T-helper 1 cell treated with Interleukin-12 subunit alpha and Interleukin-12 subunit beta and Interleukin-4 antibody, amounts not matched to agents 30 μg/mL and 1 μg/mL, for 36 hours (primary cell): ENCODE measurements at regions not wholly inside any gene's neighbourhood (a gene's known extent, or its start where the extent isn't known, plus 50 kb on each side); places are given as distances from the start of the nearest gene placed in this dataset.

Experiments
- H3K27ac Mint-ChIP-seq: one replicate; pipeline ENCODE4 v1.8.0; 2021; ENCODE audit warnings: mild to moderate bottlenecking, mixed read lengths
- H3K27me3 Mint-ChIP-seq: one replicate; pipeline ENCODE4 v1.8.0; 2021; ENCODE audit warnings: low read depth, mixed read lengths
- H3K36me3 Mint-ChIP-seq: one replicate; pipeline ENCODE4 v1.8.0; 2021; ENCODE audit warnings: low read depth, mixed read lengths
- H3K4me1 Mint-ChIP-seq: one replicate; pipeline ENCODE4 v1.8.0; 2021; ENCODE audit warnings: low read depth, mixed read lengths
- H3K4me3 Mint-ChIP-seq: one replicate; pipeline ENCODE4 v1.8.0; 2021; ENCODE audit warnings: mild to moderate bottlenecking, moderate library complexity, mixed read lengths
- H3K9me3 Mint-ChIP-seq: one replicate; pipeline ENCODE4 v1.8.0; 2021; ENCODE audit warnings: mixed read lengths

GRCh38 chr4:26080870-26081628, 167.0 kb downstream of the SMIM20 start:
- Mint-ChIP-seq H3K36me3 (peaks cover 23% of the 10 kb centered on the region), H3K27ac (peak overlapping the region; percentile 78), H3K4me1 (peaks cover 64% of the 10 kb centered on the region), H3K27me3 (no peaks in the 10 kb centered on the region), H3K4me3 (no peak overlapping the region), H3K9me3 (peaks cover 29% of the 10 kb centered on the region)

- Mint-ChIP-seq H3K4me1 (peaks cover 58% of the 10 kb centered on the region), H3K4me3 (peak overlapping the region; percentile 27), H3K36me3 (peaks cover 15% of the 10 kb centered on the region), H3K9me3 (peaks cover 20% of the 10 kb centered on the region), H3K27me3 (no peaks in the 10 kb centered on the region), H3K27ac (peak overlapping the region; percentile 78)
Measured at GRCh38 chr4:26081795-26082498, 167.9 kb downstream of the SMIM20 start.

- Mint-ChIP-seq H3K4me3 (no peak overlapping the region), H3K4me1 (peaks cover 56% of the 10 kb centered on the region), H3K27me3 (no peaks in the 10 kb centered on the region), H3K27ac (peak overlapping the region; percentile 78), H3K36me3 (peaks cover 9% of the 10 kb centered on the region), H3K9me3 (peaks cover 13% of the 10 kb centered on the region)
Measured at GRCh38 chr4:26082565-26082964, 168.5 kb downstream of the SMIM20 start.

- H3K4me1 Mint-ChIP-seq: peaks cover 61% of the 10 kb centered on the region
- peak overlapping the region; percentile 17 for H3K27ac Mint-ChIP-seq
- no peak overlapping the region for H3K4me3 Mint-ChIP-seq
- H3K9me3 Mint-ChIP-seq: peaks cover 5% of the 10 kb centered on the region
- peaks cover 2% of the 10 kb centered on the region for H3K36me3 Mint-ChIP-seq
- no peaks in the 10 kb centered on the region for H3K27me3 Mint-ChIP-seq
Measured at GRCh38 chr4:26083987-26084386, 170.0 kb downstream of the SMIM20 start.

- Mint-ChIP-seq H3K27ac (peak overlapping the region; percentile 17), H3K4me1 (peaks cover 63% of the 10 kb centered on the region), H3K4me3 (no peak overlapping the region), H3K27me3 (no peaks in the 10 kb centered on the region), H3K9me3 (peaks cover 5% of the 10 kb centered on the region), H3K36me3 (peaks cover 2% of the 10 kb centered on the region)
Measured at GRCh38 chr4:26084414-26084813, 170.4 kb downstream of the SMIM20 start.

GRCh38 chr4:26085551-26085950, 171.5 kb downstream of the SMIM20 start:
- H3K36me3 Mint-ChIP-seq: peaks cover 7% of the 10 kb centered on the region
- peaks cover 62% of the 10 kb centered on the region for H3K4me1 Mint-ChIP-seq
- H3K4me3 Mint-ChIP-seq: peak overlapping the region; percentile 2
- H3K27ac Mint-ChIP-seq: peak overlapping the region; percentile 43
- H3K9me3 Mint-ChIP-seq: peaks cover 8% of the 10 kb centered on the region
- H3K27me3 Mint-ChIP-seq: no peaks in the 10 kb centered on the region

- peaks cover 51% of the 10 kb centered on the region for H3K4me1 Mint-ChIP-seq
- no peaks in the 10 kb centered on the region for H3K27me3 Mint-ChIP-seq
- peaks cover 20% of the 10 kb centered on the region for H3K9me3 Mint-ChIP-seq
- H3K36me3 Mint-ChIP-seq: peaks cover 14% of the 10 kb centered on the region
- H3K27ac Mint-ChIP-seq: no peak overlapping the region
- H3K4me3 Mint-ChIP-seq: no peak overlapping the region
Measured at GRCh38 chr4:26086621-26087441, 172.8 kb downstream of the SMIM20 start.

GRCh38 chr4:26088433-26088928, 174.5 kb downstream of the SMIM20 start:
- peaks cover 26% of the 10 kb centered on the region for H3K9me3 Mint-ChIP-seq

GRCh38 chr4:26093551-26093950, 179.5 kb downstream of the SMIM20 start:
- no peaks in the 10 kb centered on the region for H3K27me3 Mint-ChIP-seq

More at GRCh38 chr4:26088433-26088928, 174.5 kb downstream of the SMIM20 start:
- Mint-ChIP-seq H3K4me1 (peaks cover 46% of the 10 kb centered on the region), H3K4me3 (peak overlapping the region; percentile 50), H3K27me3 (no peaks in the 10 kb centered on the region), H3K36me3 (peaks cover 22% of the 10 kb centered on the region), H3K27ac (peak overlapping the region; percentile 83)

GRCh38 chr4:26094076-26094475, 180.1 kb downstream of the SMIM20 start:
- Mint-ChIP-seq H3K36me3 (peaks cover 53% of the 10 kb centered on the region), H3K4me3 (no peak overlapping the region), H3K4me1 (peaks cover 24% of the 10 kb centered on the region), H3K27ac (no peak overlapping the region), H3K9me3 (peaks cover 70% of the 10 kb centered on the region), H3K27me3 (no peaks in the 10 kb centered on the region)

More at GRCh38 chr4:26093551-26093950, 179.5 kb downstream of the SMIM20 start:
- Mint-ChIP-seq H3K27ac (peak overlapping the region; percentile 57), H3K9me3 (peaks cover 65% of the 10 kb centered on the region), H3K36me3 (peaks cover 52% of the 10 kb centered on the region), H3K4me3 (no peak overlapping the region), H3K4me1 (peaks cover 27% of the 10 kb centered on the region)

- no peaks in the 10 kb centered on the region for H3K27me3 Mint-ChIP-seq
- peaks cover 76% of the 10 kb centered on the region for H3K9me3 Mint-ChIP-seq
Measured at GRCh38 chr4:26094911-26095310, 180.9 kb downstream of the SMIM20 start.

GRCh38 chr4:26099967-26100366, 185.9 kb downstream of the SMIM20 start:
- Mint-ChIP-seq H3K4me1 (peaks cover 17% of the 10 kb centered on the region), H3K27me3 (no peaks in the 10 kb centered on the region), H3K4me3 (no peak overlapping the region), H3K27ac (no peak overlapping the region), H3K36me3 (peaks cover 38% of the 10 kb centered on the region), H3K9me3 (peaks cover 59% of the 10 kb centered on the region)

More at GRCh38 chr4:26094911-26095310, 180.9 kb downstream of the SMIM20 start:
- Mint-ChIP-seq H3K36me3 (peaks cover 58% of the 10 kb centered on the region), H3K4me3 (no peak overlapping the region), H3K27ac (no peak overlapping the region), H3K4me1 (peaks cover 21% of the 10 kb centered on the region)

- Mint-ChIP-seq H3K27ac (no peak overlapping the region), H3K27me3 (no peaks in the 10 kb centered on the region), H3K4me3 (no peak overlapping the region), H3K4me1 (peaks cover 20% of the 10 kb centered on the region), H3K36me3 (peaks cover 35% of the 10 kb centered on the region), H3K9me3 (peaks cover 58% of the 10 kb centered on the region)
Measured at GRCh38 chr4:26101011-26101410, 187.0 kb downstream of the SMIM20 start.

- no peaks in the 10 kb centered on the region for H3K27me3 Mint-ChIP-seq
- peak overlapping the region; percentile 21 for H3K4me3 Mint-ChIP-seq
- peaks cover 38% of the 10 kb centered on the region for H3K9me3 Mint-ChIP-seq
- H3K27ac Mint-ChIP-seq: peak overlapping the region; percentile 58
- peaks cover 22% of the 10 kb centered on the region for H3K36me3 Mint-ChIP-seq
- H3K4me1 Mint-ChIP-seq: peaks cover 24% of the 10 kb centered on the region
Measured at GRCh38 chr4:26104056-26104685, 190.2 kb downstream of the SMIM20 start.
